LNCAP (cell line): ENCODE measurements at regions not wholly inside any gene's neighbourhood (a gene's known extent, or its start where the extent isn't known, plus 50 kb on each side); places are given as distances from the start of the nearest gene placed in this dataset.

Experiments used
- CTCF ChIP-seq: fragments of 450-650 bp; IDR thresholded peaks from 2 replicates; pipeline ENCODE4 v1.5.1; 2017; ENCODE audit warnings: mild to moderate bottlenecking

DNA sequence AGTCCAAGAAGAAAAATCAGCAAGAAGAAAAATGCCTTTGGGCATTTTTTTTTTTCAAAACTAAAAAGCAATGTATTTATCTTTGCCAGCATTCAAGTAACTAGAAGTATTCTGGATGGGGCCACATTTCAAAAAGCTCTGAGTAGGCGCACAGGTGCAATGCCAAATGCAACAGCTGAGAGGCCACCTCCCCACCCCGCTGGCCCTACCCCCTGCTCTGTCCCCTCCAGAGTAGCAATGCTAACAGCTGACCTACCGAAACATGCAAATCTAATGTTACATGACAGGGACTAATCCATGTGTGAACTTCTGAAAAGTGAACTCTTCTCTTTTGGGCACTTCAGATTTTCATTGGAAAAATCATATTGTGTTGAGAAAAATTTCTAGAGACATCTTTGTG, 153.7 kb upstream of the SLC38A2 start:
- TF ChIP-seq CTCF: no peak

DNA sequence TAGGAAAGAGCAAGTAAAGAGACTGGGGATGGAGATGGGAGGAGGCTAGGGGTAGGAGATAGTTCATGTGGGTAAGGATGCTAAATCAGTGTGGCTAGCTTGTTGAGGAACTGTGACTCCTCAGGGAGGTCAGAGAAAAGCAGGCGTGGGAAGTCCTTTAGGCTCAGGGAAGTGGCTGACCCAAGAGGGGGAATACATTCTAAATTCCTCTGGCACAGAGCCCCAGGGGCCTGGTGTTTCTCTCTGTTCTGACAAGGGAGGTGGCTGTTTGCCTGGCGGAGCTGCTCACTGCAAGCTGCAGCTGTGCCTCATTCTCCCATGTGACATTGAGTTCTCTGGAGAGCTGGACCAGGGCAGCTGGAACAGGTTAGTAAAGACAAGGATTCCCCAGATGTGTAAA, 152.2 kb upstream of the SLC38A2 start:
- no peak for TF ChIP-seq CTCF

GRCh38 chr12:46523863-46524770, 151.5 kb upstream of the SLC38A2 start:
- no peak for TF ChIP-seq CTCF

DNA sequence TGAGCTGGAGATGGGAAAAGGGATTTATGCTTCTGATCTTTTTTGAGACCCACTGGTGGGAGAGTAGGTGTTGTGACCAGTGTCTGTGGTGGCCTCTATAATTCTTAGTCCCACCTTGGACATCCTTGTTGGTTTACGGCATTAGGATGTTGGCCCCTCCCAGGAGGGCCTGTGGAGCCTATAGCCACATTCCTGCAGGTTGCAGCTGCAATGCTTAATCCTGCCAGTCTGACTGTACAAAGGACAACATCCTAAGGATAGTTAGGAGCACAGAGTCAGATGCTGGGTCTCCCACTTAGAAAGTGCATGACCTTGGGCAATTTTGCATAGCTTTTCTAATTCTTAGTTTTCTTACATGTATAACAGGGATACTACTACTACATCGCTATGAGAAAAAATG, 150.9 kb upstream of the SLC38A2 start:
- no peak for TF ChIP-seq CTCF

DNA sequence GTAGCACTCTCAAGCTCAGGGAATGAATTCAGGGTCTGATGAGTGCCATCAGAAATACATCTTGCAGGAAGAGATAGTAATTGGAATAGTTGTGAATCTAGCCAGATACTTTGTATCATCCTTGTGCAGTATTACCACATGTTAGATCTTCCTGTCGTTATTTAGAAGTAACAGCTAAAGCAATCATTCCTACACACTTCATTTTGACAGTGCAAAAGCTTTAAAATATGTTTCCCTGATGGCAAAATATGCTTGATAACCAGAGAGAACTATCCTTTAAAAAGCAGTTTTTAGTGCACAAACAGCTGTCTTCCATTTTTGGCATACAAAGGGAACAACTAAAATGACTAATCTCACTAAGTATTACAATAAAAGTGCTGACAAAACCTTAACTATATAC, 149.5 kb upstream of the SLC38A2 start:
- no peak for TF ChIP-seq CTCF

GRCh38 chr12:46521145-46521544, 148.6 kb upstream of the SLC38A2 start:
- no peak for TF ChIP-seq CTCF

DNA sequence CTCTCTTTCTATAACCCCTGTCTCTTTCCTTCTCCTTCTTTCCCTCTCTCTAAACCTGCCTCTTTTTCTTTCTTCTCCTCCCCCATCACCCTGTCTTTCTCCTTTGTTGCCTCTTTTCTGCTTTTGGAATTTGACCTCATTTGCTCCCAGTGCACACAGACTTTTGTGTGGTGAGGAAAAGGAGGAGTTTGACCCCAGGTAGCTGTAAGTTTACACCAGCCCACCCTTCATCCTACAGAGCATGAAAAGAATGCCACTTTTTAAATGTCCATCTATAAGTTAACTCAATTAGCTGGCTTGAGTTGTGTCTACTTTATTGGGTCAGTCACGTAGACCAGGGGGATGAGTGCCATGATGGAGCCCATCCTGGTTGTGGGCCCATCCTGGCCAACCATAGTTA, 146.8 kb upstream of the SLC38A2 start:
- no peak for TF ChIP-seq CTCF

DNA sequence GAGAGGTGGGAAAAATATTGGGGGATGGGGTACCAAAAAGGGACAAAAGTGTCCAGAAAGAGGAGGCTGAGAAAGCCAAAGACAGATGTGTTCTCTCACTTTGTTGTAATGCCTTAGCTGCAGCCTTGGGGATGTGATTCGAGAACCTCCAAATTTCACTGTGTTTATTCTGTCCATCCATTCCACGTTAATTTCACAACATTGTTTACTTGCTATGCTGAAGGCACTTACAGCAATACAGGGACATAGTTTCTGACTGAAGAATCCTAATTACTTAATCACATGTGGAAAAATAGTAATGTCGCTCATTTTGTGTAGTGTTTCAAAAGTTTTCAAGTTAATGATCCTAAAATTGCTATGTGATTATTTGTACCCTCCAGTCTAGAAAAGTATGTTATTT, 146.2 kb upstream of the SLC38A2 start:
- TF ChIP-seq CTCF: no peak
